Sigmoid colon (tissue), 6 donors: ENCODE measurements at regions not wholly inside any gene's neighbourhood (a gene's known extent, or its start where the extent isn't known, plus 50 kb on each side); places are given as distances from the start of the nearest gene placed in this dataset.

Experiments
- DNase-seq: peaks from one replicate; pipeline ENCODE4 v3.0.0-alpha.2; 2019
- H3K27ac ChIP-seq, 4 donors: fragments of 200-600 bp; sonication (generic); one replicate each; pipeline ENCODE4 v1.5.1; 2016 to 2019; ENCODE audit warnings: mild to moderate bottlenecking in 1 of 4
- H3K27me3 ChIP-seq, 3 donors: fragments of 200-600 bp; sonication (generic); one replicate each; pipeline ENCODE4 v1.5.1; 2019; ENCODE audit warnings: mild to moderate bottlenecking in 1 of 3
- H3K36me3 ChIP-seq, 4 donors: fragments of 200-600 bp; sonication (generic); one replicate each; pipeline ENCODE4 v1.5.1; 2016 to 2019
- H3K4me1 ChIP-seq, 4 donors: fragments of 200-600 bp; sonication (generic); one replicate each; pipeline ENCODE4 v1.5.1; 2017 to 2019
- H3K4me3 ChIP-seq, 4 donors: fragments of 200-600 bp; sonication (generic); one replicate each; pipeline ENCODE4 v1.5.1; 2017 to 2019; ENCODE audit warnings: mild to moderate bottlenecking in 2 of 4, moderate library complexity in 1 of 4
- H3K9me3 ChIP-seq, 4 donors: fragments of 200-600 bp in 3 of 4; sonication (generic) in 3 of 4; one replicate each; pipeline versions ENCODE4 v1.5.1 to v1.6.1; 2013 to 2019
- EP300 ChIP-seq, 4 donors: sonication (generic); formaldehyde crosslinking; IDR thresholded peaks; one replicate each; pipeline ENCODE4 v1.6.1; 2017; ENCODE audit warnings: antibody characterized with exemption in 4 of 4
- POLR2A ChIP-seq, 2 donors: fragments of 450-650 bp; IDR thresholded peaks; one replicate each; pipeline ENCODE4 v1.6.1; 2016; ENCODE audit warnings: antibody characterized with exemption in 2 of 2, mild to moderate bottlenecking in 2 of 2, moderate library complexity in 2 of 2
- POLR2AphosphoS5 ChIP-seq, 4 donors: sonication (generic); formaldehyde crosslinking; IDR thresholded peaks; one replicate each; pipeline ENCODE4 v1.6.1; 2017; ENCODE audit warnings: antibody characterized with exemption in 4 of 4
- WGBS, 2 donors: extraction: QIAGEN DNeasy Blood & Tissue Kit; methylation state at CpG; one replicate each; pipeline ENCODE4 v1.1.7; 2013; 5-methylcytosine and 5-hydroxymethylcytosine counted together
- intact Hi-C: fragments of 100-400 bp; cut with DNase I; formaldehyde crosslinking; loops from one replicate; pipeline ENCODE4 v1.15.1; 2023
- TF ChIP-seq, protein P1 (sequence below), 4 experiments: fragments of 450-650 bp in 3 of 4; fragments of 200-600 bp in 1 of 4; IDR thresholded peaks; one replicate each; pipeline ENCODE4 v1.5.1; 2016 to 2019; ENCODE audit warnings: antibody characterized with exemption in 4 of 4, mild to moderate bottlenecking in 3 of 4, moderate library complexity in 2 of 4
- donor health status: healthy with polysubstance abuse.
- donor health status: healthy.

DNA sequence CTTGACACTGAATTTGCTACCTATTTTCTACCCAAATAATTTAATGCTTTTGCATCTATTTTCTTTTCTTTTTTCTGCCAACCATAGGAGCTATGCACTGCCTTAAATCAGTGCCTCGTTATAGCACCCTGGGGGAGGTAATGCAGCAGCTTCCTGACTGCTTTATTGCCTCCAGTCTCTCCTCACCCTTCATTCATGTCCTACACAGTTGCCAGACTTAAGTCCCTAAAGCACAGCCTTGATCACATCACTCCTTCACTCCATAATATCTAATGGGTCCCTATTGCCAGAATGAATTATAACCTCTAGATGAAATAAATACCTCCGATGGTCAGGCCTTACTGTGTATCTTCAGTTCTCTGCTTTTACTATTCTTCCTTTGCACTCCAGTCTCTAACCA, 211.2 kb upstream of the GLRA1 start:
- no peaks in the 10 kb centered on the region for H3K9me3 ChIP-seq
- 59 to 67% methylated on average over 2 of the region's 2 CpGs for WGBS, 2 donors
- H3K27ac ChIP-seq = no peak overlapping the region
- no peaks in the 10 kb centered on the region for H3K36me3 ChIP-seq
- no peaks in the 10 kb centered on the region for H3K4me1 ChIP-seq
- intact Hi-C loops = no loop called here
- H3K27me3 ChIP-seq = no peaks in the 10 kb centered on the region
- no peak for TF ChIP-seq POLR2AphosphoS5 (IDR thresholded peaks at IDR 0.05)
- TF ChIP-seq, protein P1, sequence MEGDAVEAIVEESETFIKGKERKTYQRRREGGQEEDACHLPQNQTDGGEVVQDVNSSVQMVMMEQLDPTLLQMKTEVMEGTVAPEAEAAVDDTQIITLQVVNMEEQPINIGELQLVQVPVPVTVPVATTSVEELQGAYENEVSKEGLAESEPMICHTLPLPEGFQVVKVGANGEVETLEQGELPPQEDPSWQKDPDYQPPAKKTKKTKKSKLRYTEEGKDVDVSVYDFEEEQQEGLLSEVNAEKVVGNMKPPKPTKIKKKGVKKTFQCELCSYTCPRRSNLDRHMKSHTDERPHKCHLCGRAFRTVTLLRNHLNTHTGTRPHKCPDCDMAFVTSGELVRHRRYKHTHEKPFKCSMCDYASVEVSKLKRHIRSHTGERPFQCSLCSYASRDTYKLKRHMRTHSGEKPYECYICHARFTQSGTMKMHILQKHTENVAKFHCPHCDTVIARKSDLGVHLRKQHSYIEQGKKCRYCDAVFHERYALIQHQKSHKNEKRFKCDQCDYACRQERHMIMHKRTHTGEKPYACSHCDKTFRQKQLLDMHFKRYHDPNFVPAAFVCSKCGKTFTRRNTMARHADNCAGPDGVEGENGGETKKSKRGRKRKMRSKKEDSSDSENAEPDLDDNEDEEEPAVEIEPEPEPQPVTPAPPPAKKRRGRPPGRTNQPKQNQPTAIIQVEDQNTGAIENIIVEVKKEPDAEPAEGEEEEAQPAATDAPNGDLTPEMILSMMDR (IDR thresholded peaks at IDR 0.05) = no peak
- no peak for TF ChIP-seq POLR2A (IDR thresholded peaks at IDR 0.05)
- no peak for TF ChIP-seq EP300 (IDR thresholded peaks at IDR 0.05)
- DNase-seq = no peak
- H3K4me3 ChIP-seq = no peak overlapping the region

DNA sequence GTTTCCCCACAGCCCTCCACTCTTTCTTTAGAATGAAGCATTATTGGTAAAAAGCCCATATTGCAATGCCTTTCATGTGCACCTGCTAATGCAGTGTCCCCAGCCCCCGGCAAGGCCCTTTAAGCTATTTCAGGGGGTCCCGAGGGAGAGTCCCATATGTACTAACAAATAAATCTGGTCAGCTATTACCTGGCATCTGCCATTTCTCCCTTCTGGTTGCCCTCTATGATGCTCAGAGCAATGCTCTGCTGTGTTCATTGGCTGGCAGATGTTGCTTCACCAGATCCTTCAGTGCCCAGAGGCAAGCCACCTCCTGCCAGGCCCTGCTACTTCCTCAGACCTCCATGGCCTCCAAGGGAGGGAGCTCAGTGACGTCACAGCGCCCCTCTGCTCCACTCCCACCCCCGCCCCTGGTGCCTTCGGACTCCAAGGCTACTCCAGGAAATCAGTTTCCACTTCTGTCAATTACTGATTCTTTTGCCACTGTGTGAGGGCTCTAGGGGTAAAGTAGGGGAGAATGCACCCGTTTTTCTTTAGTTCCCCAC, 201.1 kb upstream of the GLRA1 start:
- WGBS, 2 donors = 60 to 63% methylated on average over 7 of the region's 7 CpGs

DNA sequence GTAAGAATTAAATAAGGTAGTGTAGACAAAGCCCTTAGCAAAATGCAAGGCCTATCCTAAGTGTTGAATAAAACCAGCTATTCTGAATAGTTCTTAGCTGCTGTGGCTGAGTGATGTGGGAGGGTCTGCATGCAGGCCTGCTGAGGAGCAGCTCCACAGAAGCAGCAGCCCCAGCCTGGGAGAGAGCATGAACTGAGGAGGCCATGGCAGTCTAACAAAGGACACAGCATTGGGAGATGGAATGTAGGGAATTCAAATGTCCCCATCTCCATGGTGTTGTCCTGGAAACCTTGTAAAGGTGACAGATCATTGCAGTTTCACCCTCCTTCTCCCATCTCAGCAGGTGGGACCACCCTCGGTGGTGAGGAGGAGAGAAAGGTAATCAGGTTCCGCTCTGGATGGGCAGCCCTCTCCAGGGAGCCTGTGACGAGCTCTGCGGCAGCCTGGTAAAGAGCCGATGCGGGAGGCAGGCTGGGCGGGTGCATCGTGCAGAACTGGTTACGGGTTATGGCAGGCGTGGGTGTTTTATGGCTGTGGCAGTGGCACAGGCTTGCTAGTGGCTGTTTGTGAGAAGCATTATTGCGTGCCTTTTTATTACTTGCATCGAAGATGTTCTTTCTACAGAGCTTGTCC, 199.9 kb upstream of the GLRA1 start:
- WGBS, 2 donors = 20 to 66% methylated on average over 12 of the region's 12 CpGs
- Histone ChIP-seq H3K27ac (no peak overlapping the region), H3K4me3 (no peak overlapping the region), H3K36me3 (no peaks in the 10 kb centered on the region), H3K4me1 (no peaks in the 10 kb centered on the region), H3K27me3 (no peaks in the 10 kb centered on the region), H3K9me3 (no peaks in the 10 kb centered on the region)
- intact Hi-C loops = no loop called here
- DNase-seq = no peak
- TF ChIP-seq, protein P1 (IDR thresholded peaks at IDR 0.05) = no peak
- no peak for TF ChIP-seq POLR2AphosphoS5 (IDR thresholded peaks at IDR 0.05)
- no peak for TF ChIP-seq POLR2A (IDR thresholded peaks at IDR 0.05)
- no peak for TF ChIP-seq EP300 (IDR thresholded peaks at IDR 0.05)

More for the DNA sequence above, 201.1 kb upstream of the GLRA1 start:
- TF ChIP-seq POLR2A (IDR thresholded peaks at IDR 0.05) (no peak), POLR2AphosphoS5 (IDR thresholded peaks at IDR 0.05) (no peak), EP300 (IDR thresholded peaks at IDR 0.05) (no peak)
- TF ChIP-seq, protein P1 (IDR thresholded peaks at IDR 0.05) = no peak
- H3K36me3 ChIP-seq = no peaks in the 10 kb centered on the region
- no peaks in the 10 kb centered on the region for H3K27me3 ChIP-seq
- H3K4me1 ChIP-seq = no peaks in the 10 kb centered on the region
- intact Hi-C loops = no loop called here
- no peak for DNase-seq
- H3K9me3 ChIP-seq = no peaks in the 10 kb centered on the region
- no peak overlapping the region for H3K4me3 ChIP-seq
- no peak overlapping the region for H3K27ac ChIP-seq

DNA sequence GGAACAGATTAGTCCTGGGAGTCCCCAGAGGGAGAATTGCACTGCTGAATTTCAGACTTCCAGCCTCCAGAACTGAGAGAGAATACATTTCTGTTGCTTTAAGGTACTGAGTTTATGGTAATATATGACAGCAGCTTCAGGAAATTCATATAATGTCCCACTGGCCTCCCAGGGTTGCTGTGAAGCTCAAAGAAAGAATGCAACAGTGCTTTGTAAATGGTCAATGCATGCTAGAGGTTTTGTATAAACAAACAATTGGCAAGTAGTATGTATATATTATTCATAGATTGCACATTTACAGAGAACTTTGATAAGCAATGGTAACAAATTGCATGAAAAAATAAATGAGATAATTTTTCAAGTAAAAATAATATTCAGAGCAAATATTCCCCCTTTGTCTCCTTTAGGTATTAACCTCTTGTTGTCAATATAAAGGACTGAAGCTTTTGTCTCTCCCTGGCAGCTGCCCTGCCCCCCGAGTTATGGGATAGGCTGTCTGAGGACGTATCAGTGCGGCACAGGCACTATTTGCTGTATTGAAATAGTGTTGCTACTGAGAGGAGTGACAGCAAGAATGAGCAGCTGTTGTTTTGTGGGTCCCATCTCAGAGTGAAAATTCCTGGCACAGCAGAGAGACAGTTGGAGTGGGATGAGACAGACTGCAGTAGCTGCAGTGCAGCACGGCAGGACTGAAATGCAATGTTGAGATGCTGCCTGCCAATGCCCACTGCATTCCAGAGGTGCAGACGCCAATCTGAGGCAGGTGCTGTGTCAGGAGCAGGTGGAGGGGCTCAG, 194.2 kb upstream of the GLRA1 start:
- Histone ChIP-seq H3K36me3 (no peaks in the 10 kb centered on the region), H3K4me1 (no peaks in the 10 kb centered on the region), H3K27ac (no peak overlapping the region), H3K27me3 (no peaks in the 10 kb centered on the region), H3K4me3 (no peak overlapping the region), H3K9me3 (no peaks in the 10 kb centered on the region)
- DNase-seq = no peak
- intact Hi-C loops = no loop called here
- WGBS, 2 donors = 58% methylated on average over 5 of the region's 5 CpGs
- no peak for TF ChIP-seq POLR2A (IDR thresholded peaks at IDR 0.05)
- TF ChIP-seq EP300 (IDR thresholded peaks at IDR 0.05) = no peak
- TF ChIP-seq, protein P1 (IDR thresholded peaks at IDR 0.05) = no peak
- TF ChIP-seq POLR2AphosphoS5 (IDR thresholded peaks at IDR 0.05) = no peak
